H4 (cell line): ENCODE measurements at regions not wholly inside any gene's neighbourhood (a gene's known extent, or its start where the extent isn't known, plus 50 kb on each side); places are given as distances from the start of the nearest gene placed in this dataset.

ENCODE experiments used
- DNase-seq: peaks from one replicate; pipeline ENCODE4 v3.0.0-alpha.2; 2015; ENCODE audit warnings: low spot score

- no peak for DNase-seq
Observed at GRCh38 chr2:220220009-220220408, 592.6 kb downstream of the SLC4A3 start.

- DNase-seq, result no peak
Observed at GRCh38 chr2:220221992-220222391, 594.6 kb downstream of the SLC4A3 start.

- peak; percentile 96 for DNase-seq
Observed at GRCh38 chr2:220224691-220225543, 597.5 kb downstream of the SLC4A3 start.

DNA sequence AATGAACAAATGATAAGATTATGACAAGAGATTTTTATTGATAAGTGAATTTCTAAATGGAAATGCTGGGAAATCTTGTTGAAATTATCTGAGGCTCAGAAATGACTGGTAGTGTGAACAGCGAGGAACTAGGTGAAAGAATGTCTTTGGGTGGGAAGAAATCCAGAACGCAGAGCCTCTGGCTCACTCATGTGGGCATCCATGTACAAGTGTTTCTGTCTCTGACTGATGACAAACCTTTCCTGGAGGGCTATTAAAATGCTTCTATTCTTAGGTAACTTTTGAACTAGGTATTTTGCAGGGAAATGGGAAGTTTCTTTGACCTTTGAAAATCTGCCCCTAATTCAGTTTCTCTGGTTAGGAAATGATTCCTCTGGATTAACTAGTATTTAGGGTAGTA, 598.6 kb downstream of the SLC4A3 start:
- DNase-seq, result no peak

DNA sequence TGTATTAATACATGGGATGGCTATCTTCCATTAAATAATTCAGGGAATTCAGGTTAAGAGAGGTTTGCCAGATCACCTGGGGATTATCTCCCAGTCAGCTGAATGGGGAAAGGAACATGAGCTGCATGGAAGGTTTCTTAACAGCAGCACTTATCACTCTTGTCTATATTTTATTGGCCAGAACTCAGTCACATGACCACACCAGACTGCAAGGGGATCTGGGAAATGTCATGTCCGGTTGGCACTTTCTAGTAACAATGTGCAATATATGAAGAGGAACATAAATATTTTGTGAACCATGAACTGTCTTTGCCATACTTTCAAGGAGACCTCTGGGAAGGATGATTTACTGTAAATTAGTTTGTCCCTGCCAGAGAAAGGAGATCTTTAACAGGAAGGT, 599.1 kb downstream of the SLC4A3 start:
- peak; percentile 14 for DNase-seq

DNA sequence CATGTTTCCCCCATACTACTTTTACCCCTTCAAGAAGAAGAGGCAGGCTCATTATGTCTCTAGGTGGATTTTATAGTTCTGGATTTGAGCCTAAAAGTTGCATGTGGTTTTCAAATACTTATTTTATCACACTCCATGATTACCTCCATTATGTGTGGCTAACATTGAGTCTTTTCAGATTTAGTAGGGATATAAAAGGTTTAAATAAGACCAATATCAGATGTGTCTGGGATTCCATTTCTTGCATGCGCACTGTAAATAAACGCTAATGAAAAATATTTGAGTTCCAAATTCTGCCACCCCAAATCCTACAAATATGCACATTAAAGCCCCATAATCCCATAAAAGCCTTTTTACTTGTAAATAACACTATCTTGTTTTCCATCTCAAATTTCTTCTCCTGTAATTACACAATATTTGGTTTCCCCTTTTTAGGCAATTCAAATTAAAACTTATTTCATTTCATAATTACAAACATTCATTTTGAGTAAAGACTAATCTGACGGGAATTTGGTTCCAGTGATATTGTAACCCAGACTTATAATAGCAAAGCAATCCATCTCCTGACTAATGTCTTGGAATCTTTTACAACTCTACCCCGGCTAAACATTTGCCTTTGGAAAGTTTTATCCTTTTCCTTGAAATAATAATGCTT, 600.0 kb downstream of the SLC4A3 start:
- peak; percentile 77 for DNase-seq

GRCh38 chr2:220228310-220229006, 601.0 kb downstream of the SLC4A3 start:
- DNase-seq, result peak; percentile 99

- no peak for DNase-seq
Observed at GRCh38 chr2:220240641-220241040, 613.2 kb downstream of the SLC4A3 start.

DNA sequence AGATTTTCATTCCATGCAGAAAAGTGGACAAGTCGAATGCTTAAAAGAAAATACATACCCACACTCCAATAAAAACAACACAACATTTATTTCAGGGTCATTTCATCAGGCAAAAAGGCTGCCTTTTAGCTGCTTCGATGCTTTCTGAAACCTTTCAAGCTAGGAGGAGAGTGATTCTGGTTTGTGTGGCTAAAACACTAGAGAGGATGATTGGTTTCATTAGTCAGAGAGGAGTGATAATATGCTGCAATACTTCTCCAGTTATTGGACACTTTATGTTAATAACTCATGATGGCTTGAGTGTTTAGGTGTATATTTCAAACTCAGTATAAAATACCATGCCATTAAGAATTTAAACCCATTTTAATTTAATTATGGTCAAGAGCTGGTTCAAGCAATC, 614.0 kb downstream of the SLC4A3 start:
- DNase-seq, result no peak

DNA sequence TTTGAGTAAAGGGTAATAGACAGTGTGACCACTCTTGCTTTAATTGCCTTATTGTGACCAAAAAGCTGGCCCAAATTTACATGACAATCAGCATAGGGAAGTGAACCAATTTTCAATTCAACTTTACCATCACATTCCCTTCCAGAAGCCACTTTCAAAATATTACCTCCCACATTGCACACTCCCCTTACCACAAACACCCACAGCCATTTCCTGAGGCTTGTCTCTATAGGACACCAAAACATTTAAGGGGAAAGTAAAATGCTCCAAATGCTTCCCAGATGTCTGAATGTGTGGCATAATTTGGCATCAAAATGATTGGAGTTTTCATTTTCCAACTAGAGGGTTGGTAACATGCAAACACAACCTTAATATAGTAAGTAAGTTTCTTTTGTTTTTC, 616.1 kb downstream of the SLC4A3 start:
- no peak for DNase-seq

DNA sequence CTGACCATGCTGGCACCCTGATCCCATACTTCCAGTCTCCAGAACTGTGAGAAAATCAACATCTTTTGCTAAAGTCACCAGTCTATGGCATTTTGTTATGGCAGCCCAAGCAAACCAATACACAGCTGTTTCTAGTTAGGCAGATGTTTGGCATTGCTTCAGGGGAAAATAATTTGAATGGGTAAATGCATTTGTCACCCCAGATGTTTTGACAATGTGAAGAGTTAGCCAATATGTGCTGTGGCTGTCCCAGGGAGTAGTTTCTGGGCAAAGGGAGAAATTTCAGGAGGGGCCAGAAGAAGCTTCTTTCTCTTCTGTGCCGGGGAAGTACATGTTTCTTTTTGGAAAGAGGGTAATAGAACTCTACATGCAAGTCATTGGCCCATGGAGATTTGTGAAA, 619.0 kb downstream of the SLC4A3 start:
- DNase-seq, result no peak

DNA sequence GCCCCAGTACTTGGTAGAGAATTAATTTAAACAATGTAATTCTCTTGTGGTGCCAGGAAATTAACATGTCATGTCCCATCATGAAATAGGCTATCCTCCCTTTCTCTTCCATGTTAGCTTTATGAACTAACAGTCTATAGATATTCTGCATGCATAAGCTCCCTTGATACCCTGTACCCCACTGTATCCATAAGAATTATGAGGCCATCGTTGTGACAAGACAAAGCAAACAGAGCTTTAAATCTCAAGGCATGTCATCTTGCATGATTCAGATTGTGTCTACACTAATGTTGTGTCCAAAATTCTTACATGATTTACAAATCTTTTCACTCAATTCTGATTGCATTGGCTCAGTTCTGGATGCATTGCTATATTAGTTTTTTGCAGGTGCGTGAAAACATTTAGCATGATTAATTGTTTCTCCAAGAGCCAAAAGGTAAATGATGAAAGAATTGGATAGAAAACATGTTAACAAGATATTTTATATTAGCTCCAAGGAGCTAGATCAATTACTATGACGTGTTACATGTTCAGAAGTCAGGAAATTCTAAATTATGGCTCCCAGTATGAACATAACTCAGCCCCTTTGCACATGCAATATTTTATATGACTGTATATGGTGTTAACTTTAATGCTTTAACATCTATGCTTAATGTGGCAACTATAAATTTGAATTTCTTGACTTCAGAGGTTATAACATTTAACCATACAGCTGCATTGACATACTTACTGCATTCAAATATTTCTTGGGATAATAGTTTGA, 620.3 kb downstream of the SLC4A3 start:
- no peak for DNase-seq

GRCh38 chr2:220259662-220260061, 632.2 kb downstream of the SLC4A3 start:
- no peak for DNase-seq

DNA sequence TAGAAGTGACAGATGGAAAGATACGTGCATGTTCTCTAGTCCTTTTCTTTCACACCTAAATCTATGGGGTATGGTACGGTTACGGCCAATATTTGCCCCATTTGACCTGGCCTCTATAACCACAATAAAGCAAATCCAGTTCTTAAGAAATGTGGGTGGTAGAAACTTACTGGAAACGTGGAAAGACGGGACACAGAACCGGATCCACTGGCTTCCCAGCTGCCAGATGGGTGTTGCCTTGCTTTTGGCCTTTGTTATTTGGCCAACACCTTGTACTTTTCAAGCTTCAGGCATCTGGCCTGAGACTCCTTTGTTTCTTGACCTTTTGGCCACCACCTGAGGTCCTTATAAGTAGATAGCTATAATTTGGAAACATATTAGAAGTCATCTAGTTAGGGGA, 635.9 kb downstream of the SLC4A3 start:
- no peak for DNase-seq

GRCh38 chr2:220269367-220269766, 641.9 kb downstream of the SLC4A3 start:
- no peak for DNase-seq

GRCh38 chr2:220270481-220271070, 643.1 kb downstream of the SLC4A3 start:
- no peak for DNase-seq

GRCh38 chr2:220272656-220273055, 645.2 kb downstream of the SLC4A3 start:
- DNase-seq, result no peak

GRCh38 chr2:220273082-220273481, 645.7 kb downstream of the SLC4A3 start:
- no peak for DNase-seq

DNA sequence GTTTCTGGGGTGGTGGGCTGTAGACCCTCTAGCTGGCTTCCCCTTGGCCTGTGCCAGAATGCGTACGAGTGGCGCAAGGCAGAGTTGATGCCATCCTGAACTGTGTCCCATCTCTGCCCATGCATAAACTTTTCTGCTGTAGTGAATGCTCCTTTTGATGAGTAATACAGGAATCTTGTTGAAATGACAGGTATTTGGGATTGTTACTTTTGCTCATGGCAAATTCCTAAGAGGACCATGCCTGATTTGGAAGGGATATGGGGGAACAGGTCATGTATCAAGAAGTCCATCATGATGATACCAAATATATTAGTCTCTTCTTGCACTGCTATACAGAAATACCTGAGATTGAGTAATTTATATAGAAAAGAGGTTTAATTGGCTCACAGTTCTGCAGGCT, 648.0 kb downstream of the SLC4A3 start:
- no peak for DNase-seq

DNA sequence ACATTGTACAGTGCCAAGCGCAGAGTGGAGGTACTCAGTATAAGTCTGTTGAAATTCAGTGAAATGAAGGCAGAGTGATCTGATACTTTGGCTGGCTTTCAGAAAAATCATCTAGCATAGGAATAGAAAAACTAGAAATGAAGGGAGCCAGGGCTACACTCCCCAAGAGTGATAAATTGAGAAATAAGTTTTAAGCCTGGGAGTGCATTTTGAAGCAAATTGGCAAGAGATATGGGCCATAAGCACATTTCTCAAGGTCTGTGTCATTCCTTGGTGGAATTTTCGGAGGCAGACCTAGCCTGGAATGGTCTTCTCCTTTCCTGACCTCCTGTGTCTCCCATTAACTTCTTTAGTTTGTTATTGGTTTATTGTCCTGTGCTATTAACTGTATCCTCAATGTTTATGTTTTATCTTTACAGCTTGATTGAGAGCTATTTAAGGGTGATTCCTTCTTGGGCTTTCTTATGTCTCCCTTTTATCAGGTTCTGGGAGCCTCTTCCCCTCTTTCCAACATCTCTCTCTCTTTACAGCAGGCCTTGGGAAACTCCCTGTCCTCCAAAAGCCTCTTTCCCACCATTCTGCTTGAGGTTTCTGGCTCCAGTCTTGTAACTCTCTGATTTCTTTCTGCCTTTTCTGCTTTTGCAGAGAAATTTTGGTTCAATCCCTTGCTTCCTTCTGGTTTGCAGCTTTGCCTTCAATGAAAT, 649.5 kb downstream of the SLC4A3 start:
- DNase-seq, result no peak

- DNase-seq, result peak; percentile 45
Observed at GRCh38 chr2:220277445-220277975, 650.1 kb downstream of the SLC4A3 start.
